ENCODE measurements at regions not wholly inside any gene's neighbourhood (a gene's known extent, or its start where the extent isn't known, plus 50 kb on each side); places are given as distances from the start of the nearest gene placed in this dataset.

GRCh38 chr16:7849841-7850240, 517.2 kb downstream of the RBFOX1 start:
- TF ChIP-seq, protein P1, sequence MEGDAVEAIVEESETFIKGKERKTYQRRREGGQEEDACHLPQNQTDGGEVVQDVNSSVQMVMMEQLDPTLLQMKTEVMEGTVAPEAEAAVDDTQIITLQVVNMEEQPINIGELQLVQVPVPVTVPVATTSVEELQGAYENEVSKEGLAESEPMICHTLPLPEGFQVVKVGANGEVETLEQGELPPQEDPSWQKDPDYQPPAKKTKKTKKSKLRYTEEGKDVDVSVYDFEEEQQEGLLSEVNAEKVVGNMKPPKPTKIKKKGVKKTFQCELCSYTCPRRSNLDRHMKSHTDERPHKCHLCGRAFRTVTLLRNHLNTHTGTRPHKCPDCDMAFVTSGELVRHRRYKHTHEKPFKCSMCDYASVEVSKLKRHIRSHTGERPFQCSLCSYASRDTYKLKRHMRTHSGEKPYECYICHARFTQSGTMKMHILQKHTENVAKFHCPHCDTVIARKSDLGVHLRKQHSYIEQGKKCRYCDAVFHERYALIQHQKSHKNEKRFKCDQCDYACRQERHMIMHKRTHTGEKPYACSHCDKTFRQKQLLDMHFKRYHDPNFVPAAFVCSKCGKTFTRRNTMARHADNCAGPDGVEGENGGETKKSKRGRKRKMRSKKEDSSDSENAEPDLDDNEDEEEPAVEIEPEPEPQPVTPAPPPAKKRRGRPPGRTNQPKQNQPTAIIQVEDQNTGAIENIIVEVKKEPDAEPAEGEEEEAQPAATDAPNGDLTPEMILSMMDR (IDR thresholded peaks at IDR 0.05; ENCODE audit: insufficient read depth, low read length, poor library complexity, severe bottlenecking): no peak

DNA sequence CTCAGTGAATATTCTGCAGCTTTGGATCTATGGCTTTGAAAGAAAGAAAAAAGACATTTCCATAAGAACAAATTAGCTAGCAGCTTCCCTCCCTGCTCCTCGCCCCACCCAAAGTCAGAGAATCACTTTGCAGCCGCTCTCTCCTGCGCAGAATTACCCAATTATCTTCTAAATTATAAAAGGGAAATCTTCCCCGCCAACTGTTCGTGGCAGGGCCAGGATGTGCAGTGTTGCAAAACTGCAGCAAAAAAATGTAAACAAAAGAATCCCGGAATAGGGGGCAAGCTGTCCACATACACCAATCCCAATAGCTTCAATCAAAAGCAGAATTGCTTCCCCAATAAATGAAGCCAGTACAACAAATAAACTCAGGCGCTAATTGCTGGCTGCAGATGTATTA, 510.6 kb downstream of the RBFOX1 start:
- Histone ChIP-seq H3K27me3 (replicated peaks; ENCODE audit: control insufficient read depth, insufficient read depth, low read length) (no peaks in the 10 kb centered on the region), H3K4me3 (replicated peaks; ENCODE audit: low read depth, low read length) (no peak overlapping the region), H3K36me3 (ENCODE audit: control insufficient read depth, insufficient read depth, low read length) (no peaks in the 10 kb centered on the region)
- TF ChIP-seq, protein P1 (IDR thresholded peaks at IDR 0.05; ENCODE audit: insufficient read depth, low read length, poor library complexity, severe bottlenecking): no peak
- no peak for DNase-seq (ENCODE audit: extremely low read depth, insufficient read length)

More at GRCh38 chr16:7849841-7850240, 517.2 kb downstream of the RBFOX1 start:
- Histone ChIP-seq H3K36me3 (ENCODE audit: control insufficient read depth, insufficient read depth, low read length) (no peaks in the 10 kb centered on the region), H3K4me3 (replicated peaks; ENCODE audit: low read depth, low read length) (no peak overlapping the region), H3K27me3 (replicated peaks; ENCODE audit: control insufficient read depth, insufficient read depth, low read length) (no peaks in the 10 kb centered on the region)
- DNase-seq (ENCODE audit: extremely low read depth, insufficient read length): no peak

DNA sequence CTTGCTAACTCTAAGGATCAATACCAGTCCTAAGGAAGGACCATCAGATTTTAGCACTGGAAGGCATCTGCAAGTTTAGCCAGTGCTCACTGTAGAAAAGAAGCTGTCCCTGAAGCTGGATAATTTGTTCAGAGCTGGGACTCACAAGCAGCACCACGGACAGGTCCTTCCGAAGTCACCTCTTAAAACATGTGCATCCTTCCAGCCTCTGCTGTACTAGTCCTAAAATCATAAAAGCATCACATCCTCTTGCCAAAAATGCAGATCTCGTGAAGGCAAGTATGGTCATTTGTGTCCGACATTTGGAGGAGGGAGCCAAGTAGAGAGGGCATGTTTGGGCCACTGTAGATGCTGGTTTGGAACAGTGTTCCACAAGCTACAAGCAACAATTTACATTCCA, 506.9 kb downstream of the RBFOX1 start:
- Histone ChIP-seq H3K27me3 (replicated peaks; ENCODE audit: control insufficient read depth, insufficient read depth, low read length) (no peaks in the 10 kb centered on the region), H3K36me3 (ENCODE audit: control insufficient read depth, insufficient read depth, low read length) (no peaks in the 10 kb centered on the region), H3K4me3 (replicated peaks; ENCODE audit: low read depth, low read length) (no peak overlapping the region)
- TF ChIP-seq, protein P1 (IDR thresholded peaks at IDR 0.05; ENCODE audit: insufficient read depth, low read length, poor library complexity, severe bottlenecking): no peak
- no peak for DNase-seq (ENCODE audit: extremely low read depth, insufficient read length)

- Histone ChIP-seq H3K27me3 (replicated peaks; ENCODE audit: control insufficient read depth, insufficient read depth, low read length) (no peaks in the 10 kb centered on the region), H3K36me3 (ENCODE audit: control insufficient read depth, insufficient read depth, low read length) (no peaks in the 10 kb centered on the region), H3K4me3 (replicated peaks; ENCODE audit: low read depth, low read length) (no peak overlapping the region)
- TF ChIP-seq, protein P1 (IDR thresholded peaks at IDR 0.05; ENCODE audit: insufficient read depth, low read length, poor library complexity, severe bottlenecking): no peak
- no peak for DNase-seq (ENCODE audit: extremely low read depth, insufficient read length)
These were observed 502.3 kb downstream of the RBFOX1 start for GRCh38 chr16:7834771-7835431.

DNA sequence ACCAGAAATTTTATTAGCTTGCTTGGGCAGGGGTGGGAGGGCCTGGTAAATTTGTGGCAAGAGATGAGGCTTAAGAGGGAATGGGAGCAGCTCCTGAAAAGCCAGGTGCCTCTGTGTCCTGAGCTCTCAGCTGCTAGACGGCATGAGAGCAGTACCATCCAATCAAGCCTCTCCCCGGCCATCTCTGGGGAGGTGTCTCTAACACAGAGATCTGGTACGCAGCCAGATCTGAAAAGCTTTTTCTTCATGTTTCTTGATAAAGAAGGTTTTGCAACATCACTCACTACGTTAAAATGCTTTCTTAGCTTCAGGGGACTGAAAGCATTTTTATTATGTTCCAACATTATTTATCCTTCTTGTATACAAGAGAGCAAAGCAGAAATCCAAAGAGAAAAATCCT, 488.2 kb downstream of the RBFOX1 start:
- H3K4me3 ChIP-seq (replicated peaks; ENCODE audit: low read depth, low read length): no peak overlapping the region
- DNase-seq (ENCODE audit: extremely low read depth, insufficient read length): no peak
- H3K27me3 ChIP-seq (replicated peaks; ENCODE audit: control insufficient read depth, insufficient read depth, low read length): no peaks in the 10 kb centered on the region
- TF ChIP-seq, protein P1 (IDR thresholded peaks at IDR 0.05; ENCODE audit: insufficient read depth, low read length, poor library complexity, severe bottlenecking): no peak
- no peaks in the 10 kb centered on the region for H3K36me3 ChIP-seq (ENCODE audit: control insufficient read depth, insufficient read depth, low read length)
